Heart left ventricle (tissue), 13 donors: ENCODE measurements at regions not wholly inside any gene's neighbourhood (a gene's known extent, or its start where the extent isn't known, plus 50 kb on each side); places are given as distances from the start of the nearest gene placed in this dataset.

ENCODE experiments used
- CTCF ChIP-seq, 12 donors: fragments of 200-600 bp; sonication (generic) in 4 of 12; IDR thresholded peaks; one replicate each; pipeline versions ENCODE4 v1.5.0 to v1.8.0; 2018 to 2022; ENCODE audit warnings: antibody characterized with exemption in 12 of 12, mild to moderate bottlenecking in 5 of 12
- POLR2A ChIP-seq, 2 donors: fragments of 450-650 bp; IDR thresholded peaks; one replicate each; pipeline ENCODE4 v1.6.1; 2017; ENCODE audit warnings: antibody characterized with exemption in 2 of 2, mild to moderate bottlenecking in 2 of 2, moderate library complexity in 2 of 2
- donor health status: ischemic (EF 13 %, LVEDD 7.1; RV severe dilation, severe dysfunction).
- donor health status: DM: no; HTN: yes; CAD: no.
- donor health status: DM: no; HTN: no; CAD: no.
- donor health status: ischemic (EF 25% LVEDD 6.9; RV normal size, moderate dysfunction).
- donor health status: ischemic (EF 25% LVEDD 5.7; RV mildly dilated, moderate dysfunction).
- donor health status: ischemic (EF 35%, LVEDD 5.7; RV mildly dilated, moderate dysfunction).
- donor health status: nonischemic (EF 11% LVEDD 7.7; RV severe dilation, severe dysfunction).
- donor health status: DM: yes; HTN: yes; CAD: no.
- donor health status: PGD.
- donor health status: ischemic (EF 29% LVEDD 5.4; RV normal size, mild dysfunction).
- donor health status: nonischemic (EF 23%, LVEDD 6.1; RV moderate dilation, normal function).

DNA sequence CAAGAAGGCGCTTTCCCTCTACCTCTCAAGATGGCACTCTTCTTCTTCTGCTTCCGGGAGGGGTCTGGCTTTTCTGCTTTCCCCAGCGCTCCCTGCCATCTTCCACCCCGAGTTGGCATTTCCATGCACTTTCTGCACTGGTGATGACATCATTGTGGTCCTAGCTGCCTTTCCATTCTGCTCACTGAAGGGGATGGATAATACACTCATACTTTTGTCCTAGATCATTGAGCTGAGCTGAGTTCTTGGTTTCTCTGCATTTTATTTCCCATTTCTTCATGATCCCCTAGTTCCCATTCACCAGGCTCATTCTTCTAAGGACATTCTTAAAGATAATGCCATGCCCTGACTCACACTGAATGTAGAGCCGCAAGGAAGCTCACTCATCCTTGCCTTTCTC is 96.7 kb downstream of the EDN1 start:
- no peak for TF ChIP-seq CTCF (IDR thresholded peaks at IDR 0.05)
- no peak for TF ChIP-seq POLR2A (IDR thresholded peaks at IDR 0.05)
